Glutamatergic neuron (in vitro differentiated cells): ENCODE measurements at regions not wholly inside any gene's neighbourhood (a gene's known extent, or its start where the extent isn't known, plus 50 kb on each side); places are given as distances from the start of the nearest gene placed in this dataset.

Experiments used
- DNase-seq: peaks from one replicate; pipeline ENCODE4 v3.0.0; 2022
- H3K27ac Mint-ChIP-seq: one replicate; pipeline ENCODE4 v1.8.0; 2020; ENCODE audit warnings: mild to moderate bottlenecking, mixed read lengths, inconsistent platforms; ENCODE audit not compliant: unreplicated experiment
- H3K27me3 Mint-ChIP-seq: one replicate; pipeline ENCODE4 v1.8.0; 2020; ENCODE audit warnings: mild to moderate bottlenecking, moderate library complexity, mixed read lengths, inconsistent platforms; ENCODE audit not compliant: unreplicated experiment
- H3K36me3 Mint-ChIP-seq: one replicate; pipeline ENCODE4 v1.8.0; 2020; ENCODE audit warnings: mild to moderate bottlenecking, mixed read lengths, inconsistent platforms; ENCODE audit not compliant: unreplicated experiment
- H3K4me1 Mint-ChIP-seq: one replicate; pipeline ENCODE4 v1.8.0; 2020; ENCODE audit warnings: mild to moderate bottlenecking, low read depth, mixed read lengths, inconsistent platforms; ENCODE audit not compliant: unreplicated experiment
- H3K4me3 Mint-ChIP-seq: one replicate; pipeline ENCODE4 v1.8.0; 2020; ENCODE audit warnings: mild to moderate bottlenecking, mixed read lengths, inconsistent platforms; ENCODE audit not compliant: unreplicated experiment
- H3K9me3 Mint-ChIP-seq: one replicate; pipeline ENCODE4 v1.8.0; 2020; ENCODE audit warnings: mild to moderate bottlenecking, moderate library complexity, mixed read lengths, inconsistent platforms; ENCODE audit not compliant: unreplicated experiment
- CTCF ChIP-seq: fragments of 200-600 bp; sonication (generic); IDR thresholded peaks from one replicate; pipeline ENCODE4 v1.5.0; 2021; ENCODE audit not compliant: partially characterized antibody, unreplicated experiment

GRCh38 chr18:78770823-78771139 is 208.8 kb upstream of the SALL3 start:
- Mint-ChIP-seq H3K27me3 (peaks cover 9% of the 10 kb centered on the region), H3K36me3 (no peaks in the 10 kb centered on the region), H3K9me3 (peaks cover 2% of the 10 kb centered on the region), H3K4me1 (peaks cover 10% of the 10 kb centered on the region), H3K27ac (no peak overlapping the region), H3K4me3 (no peak overlapping the region)
- no peak for DNase-seq
- no peak for TF ChIP-seq CTCF

GRCh38 chr18:78771496-78772359 is 207.9 kb upstream of the SALL3 start:
- no peak overlapping the region for H3K27ac Mint-ChIP-seq
- no peak for DNase-seq
- H3K9me3 Mint-ChIP-seq, result peaks cover 2% of the 10 kb centered on the region
- H3K36me3 Mint-ChIP-seq, result no peaks in the 10 kb centered on the region
- H3K4me1 Mint-ChIP-seq, result peaks cover 10% of the 10 kb centered on the region
- H3K4me3 Mint-ChIP-seq, result no peak overlapping the region
- no peak for TF ChIP-seq CTCF
- peaks cover 8% of the 10 kb centered on the region for H3K27me3 Mint-ChIP-seq

GRCh38 chr18:78772360-78773302 is 207.0 kb upstream of the SALL3 start:
- no peak for TF ChIP-seq CTCF
- no peak overlapping the region for H3K4me3 Mint-ChIP-seq
- no peak overlapping the region for H3K27ac Mint-ChIP-seq
- H3K9me3 Mint-ChIP-seq, result peaks cover 2% of the 10 kb centered on the region
- H3K36me3 Mint-ChIP-seq, result no peaks in the 10 kb centered on the region
- no peak for DNase-seq
- H3K4me1 Mint-ChIP-seq, result peaks cover 10% of the 10 kb centered on the region
- H3K27me3 Mint-ChIP-seq, result peaks cover 7% of the 10 kb centered on the region

GRCh38 chr18:78773303-78773755 is 206.3 kb upstream of the SALL3 start:
- no peak overlapping the region for H3K27ac Mint-ChIP-seq
- no peak for TF ChIP-seq CTCF

More at GRCh38 chr18:78773303-78773755, 206.3 kb upstream of the SALL3 start:
- Mint-ChIP-seq H3K4me3 (no peak overlapping the region), H3K36me3 (no peaks in the 10 kb centered on the region), H3K4me1 (peaks cover 10% of the 10 kb centered on the region), H3K9me3 (peaks cover 2% of the 10 kb centered on the region), H3K27me3 (peaks cover 7% of the 10 kb centered on the region)
- DNase-seq, result no peak
